HL-60 (cell line): ENCODE measurements at regions not wholly inside any gene's neighbourhood (a gene's known extent, or its start where the extent isn't known, plus 50 kb on each side); places are given as distances from the start of the nearest gene placed in this dataset.

ENCODE experiments used
- GABPA ChIP-seq: IDR thresholded peaks from 2 replicates; pipeline ENCODE4 v1.6.1; 2012; ENCODE audit warnings: low read depth
- POLR2AphosphoS5 ChIP-seq: IDR thresholded peaks from 2 replicates; pipeline ENCODE4 v1.6.1; 2012; ENCODE audit warnings: low read depth
- SPI1 ChIP-seq: IDR thresholded peaks from 2 replicates; pipeline ENCODE4 v1.6.1; 2012; ENCODE audit warnings: low read depth, mild to moderate bottlenecking, borderline replicate concordance
- TF ChIP-seq, protein P1 (sequence below): IDR thresholded peaks from one replicate; pipeline ENCODE4 v1.5.1; 2011; ENCODE audit warnings: low read length, control low read depth, inconsistent platforms; ENCODE audit not compliant: insufficient read depth
- TF ChIP-seq, protein P2 (sequence below): IDR thresholded peaks from 2 replicates; pipeline ENCODE4 v1.6.1; 2012; ENCODE audit warnings: low read depth; ENCODE audit not compliant: insufficient replicate concordance

DNA sequence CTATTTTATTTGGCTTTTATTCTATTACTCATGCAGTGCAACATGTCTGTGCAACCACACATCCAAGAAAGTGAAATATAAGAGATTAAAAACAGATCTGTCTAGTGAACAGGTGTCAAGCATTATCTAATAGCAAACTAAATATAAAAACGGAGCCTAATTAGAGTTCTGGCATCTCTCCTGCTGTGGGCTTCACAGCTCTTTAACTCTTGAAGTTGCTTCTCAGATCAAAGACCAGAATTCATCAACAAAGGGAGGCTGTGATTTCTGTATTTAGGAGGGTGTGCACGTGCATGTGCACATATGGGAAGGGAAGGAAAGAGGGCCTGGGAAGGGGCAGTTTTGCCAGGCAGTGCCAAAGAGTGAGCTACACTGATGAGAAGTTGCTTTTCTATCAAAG is 81.0 kb downstream of the MIS18A start:
- TF ChIP-seq SPI1 (no peak), POLR2AphosphoS5 (no peak), GABPA (no peak)
- TF ChIP-seq, protein P1, sequence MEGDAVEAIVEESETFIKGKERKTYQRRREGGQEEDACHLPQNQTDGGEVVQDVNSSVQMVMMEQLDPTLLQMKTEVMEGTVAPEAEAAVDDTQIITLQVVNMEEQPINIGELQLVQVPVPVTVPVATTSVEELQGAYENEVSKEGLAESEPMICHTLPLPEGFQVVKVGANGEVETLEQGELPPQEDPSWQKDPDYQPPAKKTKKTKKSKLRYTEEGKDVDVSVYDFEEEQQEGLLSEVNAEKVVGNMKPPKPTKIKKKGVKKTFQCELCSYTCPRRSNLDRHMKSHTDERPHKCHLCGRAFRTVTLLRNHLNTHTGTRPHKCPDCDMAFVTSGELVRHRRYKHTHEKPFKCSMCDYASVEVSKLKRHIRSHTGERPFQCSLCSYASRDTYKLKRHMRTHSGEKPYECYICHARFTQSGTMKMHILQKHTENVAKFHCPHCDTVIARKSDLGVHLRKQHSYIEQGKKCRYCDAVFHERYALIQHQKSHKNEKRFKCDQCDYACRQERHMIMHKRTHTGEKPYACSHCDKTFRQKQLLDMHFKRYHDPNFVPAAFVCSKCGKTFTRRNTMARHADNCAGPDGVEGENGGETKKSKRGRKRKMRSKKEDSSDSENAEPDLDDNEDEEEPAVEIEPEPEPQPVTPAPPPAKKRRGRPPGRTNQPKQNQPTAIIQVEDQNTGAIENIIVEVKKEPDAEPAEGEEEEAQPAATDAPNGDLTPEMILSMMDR = no peak
- TF ChIP-seq, protein P2, sequence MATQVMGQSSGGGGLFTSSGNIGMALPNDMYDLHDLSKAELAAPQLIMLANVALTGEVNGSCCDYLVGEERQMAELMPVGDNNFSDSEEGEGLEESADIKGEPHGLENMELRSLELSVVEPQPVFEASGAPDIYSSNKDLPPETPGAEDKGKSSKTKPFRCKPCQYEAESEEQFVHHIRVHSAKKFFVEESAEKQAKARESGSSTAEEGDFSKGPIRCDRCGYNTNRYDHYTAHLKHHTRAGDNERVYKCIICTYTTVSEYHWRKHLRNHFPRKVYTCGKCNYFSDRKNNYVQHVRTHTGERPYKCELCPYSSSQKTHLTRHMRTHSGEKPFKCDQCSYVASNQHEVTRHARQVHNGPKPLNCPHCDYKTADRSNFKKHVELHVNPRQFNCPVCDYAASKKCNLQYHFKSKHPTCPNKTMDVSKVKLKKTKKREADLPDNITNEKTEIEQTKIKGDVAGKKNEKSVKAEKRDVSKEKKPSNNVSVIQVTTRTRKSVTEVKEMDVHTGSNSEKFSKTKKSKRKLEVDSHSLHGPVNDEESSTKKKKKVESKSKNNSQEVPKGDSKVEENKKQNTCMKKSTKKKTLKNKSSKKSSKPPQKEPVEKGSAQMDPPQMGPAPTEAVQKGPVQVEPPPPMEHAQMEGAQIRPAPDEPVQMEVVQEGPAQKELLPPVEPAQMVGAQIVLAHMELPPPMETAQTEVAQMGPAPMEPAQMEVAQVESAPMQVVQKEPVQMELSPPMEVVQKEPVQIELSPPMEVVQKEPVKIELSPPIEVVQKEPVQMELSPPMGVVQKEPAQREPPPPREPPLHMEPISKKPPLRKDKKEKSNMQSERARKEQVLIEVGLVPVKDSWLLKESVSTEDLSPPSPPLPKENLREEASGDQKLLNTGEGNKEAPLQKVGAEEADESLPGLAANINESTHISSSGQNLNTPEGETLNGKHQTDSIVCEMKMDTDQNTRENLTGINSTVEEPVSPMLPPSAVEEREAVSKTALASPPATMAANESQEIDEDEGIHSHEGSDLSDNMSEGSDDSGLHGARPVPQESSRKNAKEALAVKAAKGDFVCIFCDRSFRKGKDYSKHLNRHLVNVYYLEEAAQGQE = no peak
